NCI-H69 (cell line): ENCODE measurements at regions not wholly inside any gene's neighbourhood (a gene's known extent, or its start where the extent isn't known, plus 50 kb on each side); places are given as distances from the start of the nearest gene placed in this dataset.
"Not testable (repeated sequence)": the region's sequence is repeated elsewhere in the genome, so short reads cannot be mapped to it uniquely, and the experiment has no call there.

Experiments used
- DNase-seq: peaks from one replicate; lab custom pipeline; 2025; lab: John Stamatoyannopoulos, UW

- DNase-seq = peak; percentile 75
Measured at GRCh38 chr11:91158297-91158696, 935.4 kb upstream of the CHORDC1 start.

GRCh38 chr11:91156041-91156440 lies 933.2 kb upstream of the CHORDC1 start:
- DNase-seq = no peak

GRCh38 chr11:91147885-91148284 lies 925.0 kb upstream of the CHORDC1 start:
- DNase-seq = no peak

DNA sequence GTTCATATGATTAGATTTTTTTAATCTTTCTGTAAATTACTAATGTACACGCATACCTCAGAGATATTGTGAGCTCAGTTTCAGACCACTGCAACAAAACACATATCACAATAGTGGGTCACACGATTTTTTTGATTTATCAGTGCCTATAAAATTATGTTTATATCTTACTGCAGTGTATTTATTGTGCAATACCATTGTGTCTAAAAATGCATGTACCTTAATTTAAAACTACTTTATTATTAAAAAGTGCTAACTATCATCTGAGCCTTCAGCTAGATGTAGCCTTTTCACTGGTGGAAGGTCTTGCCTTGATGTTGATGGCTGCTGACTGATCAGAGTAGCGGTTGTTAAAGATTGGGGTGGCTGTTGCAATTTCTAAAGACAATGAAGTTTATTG lies 918.8 kb upstream of the CHORDC1 start:
- DNase-seq = no peak

GRCh38 chr11:91136631-91137030 lies 913.8 kb upstream of the CHORDC1 start:
- no peak for DNase-seq

GRCh38 chr11:91133361-91133760 lies 910.5 kb upstream of the CHORDC1 start:
- DNase-seq = no peak

DNA sequence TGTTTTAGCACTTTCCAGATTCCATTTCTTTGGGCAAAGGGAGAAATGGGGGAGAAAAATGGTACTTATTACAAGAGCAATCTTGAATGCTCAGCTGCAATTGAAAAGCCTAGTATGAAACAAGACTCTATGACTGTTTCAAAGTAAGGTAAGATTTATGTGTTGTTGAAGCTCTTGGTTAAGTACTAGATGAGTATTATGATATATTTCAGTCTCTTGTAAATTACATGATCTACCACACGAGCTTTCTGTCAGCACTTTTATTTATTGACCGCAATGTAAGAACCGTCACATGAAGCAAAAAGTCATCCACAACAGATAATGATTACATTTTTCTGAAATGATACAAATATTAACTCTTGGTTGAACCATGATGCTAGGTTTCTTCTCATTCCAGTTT lies 906.7 kb upstream of the CHORDC1 start:
- no peak for DNase-seq

GRCh38 chr11:91124363-91124762 lies 901.5 kb upstream of the CHORDC1 start:
- peak; percentile 7 for DNase-seq

DNA sequence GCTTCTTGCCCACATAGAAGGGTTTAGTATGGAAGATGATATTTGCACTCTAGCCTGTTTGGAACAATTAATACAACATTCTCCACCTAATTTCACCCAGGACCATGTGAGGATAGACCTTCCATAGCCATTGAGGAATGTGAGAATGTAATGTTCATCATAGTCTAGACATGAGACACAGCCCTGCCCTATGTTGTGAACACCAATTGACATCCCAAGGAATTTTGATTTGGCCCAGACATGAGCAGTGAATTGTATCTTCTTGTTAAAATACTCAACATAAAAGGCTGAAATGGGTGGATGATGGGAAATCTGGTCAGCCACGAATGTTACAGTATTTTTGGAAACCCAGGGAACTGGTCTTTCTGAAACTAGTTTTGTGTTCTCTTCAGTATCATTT lies 892.3 kb upstream of the CHORDC1 start:
- DNase-seq = no peak

- no peak for DNase-seq
Measured at GRCh38 chr11:91104237-91104636, 881.4 kb upstream of the CHORDC1 start.

DNA sequence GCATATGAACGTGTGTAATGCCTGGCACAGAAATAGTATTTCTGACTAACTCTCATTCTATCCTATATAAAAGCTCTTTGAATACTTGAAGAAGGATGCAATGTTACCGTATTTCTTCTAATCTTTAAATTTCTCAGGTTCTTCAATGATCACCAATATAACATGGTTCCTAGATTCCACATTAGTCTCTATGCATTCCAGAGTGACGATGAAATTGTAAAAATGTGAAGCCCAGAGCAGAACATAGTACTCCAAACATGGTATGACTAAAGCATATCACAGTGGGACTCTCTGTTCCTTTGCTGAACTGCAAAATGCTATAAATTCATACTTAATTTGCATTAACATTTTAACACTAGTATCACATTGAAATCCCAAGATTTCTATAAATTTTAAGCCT lies 877.6 kb upstream of the CHORDC1 start:
- no peak for DNase-seq

DNA sequence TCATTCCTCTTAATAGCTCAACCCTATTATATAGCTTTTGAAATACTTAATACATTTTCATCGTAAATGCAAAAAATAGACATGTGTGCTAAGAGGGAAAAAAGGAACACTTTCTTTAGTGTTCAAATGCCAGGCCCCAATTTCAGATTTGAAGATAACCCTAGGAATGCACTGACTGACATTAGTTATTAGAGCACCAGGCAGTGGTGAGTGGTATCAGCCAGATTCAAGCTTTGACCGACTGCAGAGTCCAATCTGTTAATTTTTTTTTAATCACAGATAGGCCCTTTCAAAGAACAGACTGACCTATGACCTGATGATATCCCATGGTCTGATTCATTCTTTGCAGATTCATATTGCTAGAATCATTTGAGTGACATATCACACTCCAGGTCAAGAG lies 874.2 kb upstream of the CHORDC1 start:
- no peak for DNase-seq

GRCh38 chr11:91093141-91093540 lies 870.3 kb upstream of the CHORDC1 start:
- no peak for DNase-seq

DNA sequence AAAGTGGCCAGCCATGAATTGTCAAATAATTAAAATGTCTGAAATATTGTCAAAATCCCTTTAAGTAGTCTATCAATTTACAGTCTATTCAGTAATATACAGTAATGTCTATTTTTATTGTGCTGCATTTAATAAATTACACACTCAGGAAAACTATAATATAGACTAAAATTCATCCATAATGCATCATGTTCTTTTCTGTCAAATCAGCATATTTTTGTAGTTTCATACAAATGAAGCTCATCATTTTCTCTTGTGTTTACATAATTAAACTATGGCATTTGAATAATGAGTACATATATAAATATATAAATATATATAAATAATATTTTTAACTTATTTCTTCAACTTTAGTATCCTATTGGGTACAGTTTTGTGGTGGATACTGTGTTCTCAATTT lies 868.7 kb upstream of the CHORDC1 start:
- DNase-seq = no peak

DNA sequence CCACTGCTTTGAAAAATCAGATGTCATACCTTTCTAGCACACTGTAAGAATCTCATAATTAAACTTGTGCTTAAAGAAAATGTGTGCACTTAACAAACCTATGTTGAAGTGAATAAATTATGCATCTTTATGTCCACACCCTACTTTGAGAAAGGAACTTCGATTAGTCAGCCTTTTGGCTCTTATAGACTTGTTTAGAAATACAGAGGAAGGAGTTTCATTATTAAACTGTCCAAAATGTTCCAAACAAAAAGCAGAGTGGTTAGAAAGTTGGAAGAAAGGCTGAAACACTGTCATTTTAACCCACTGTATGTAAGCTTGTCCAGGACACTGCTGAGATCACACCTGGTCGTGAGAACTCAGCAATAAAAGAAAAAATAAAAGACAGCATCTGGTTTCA lies 863.2 kb upstream of the CHORDC1 start:
- DNase-seq = no peak

DNA sequence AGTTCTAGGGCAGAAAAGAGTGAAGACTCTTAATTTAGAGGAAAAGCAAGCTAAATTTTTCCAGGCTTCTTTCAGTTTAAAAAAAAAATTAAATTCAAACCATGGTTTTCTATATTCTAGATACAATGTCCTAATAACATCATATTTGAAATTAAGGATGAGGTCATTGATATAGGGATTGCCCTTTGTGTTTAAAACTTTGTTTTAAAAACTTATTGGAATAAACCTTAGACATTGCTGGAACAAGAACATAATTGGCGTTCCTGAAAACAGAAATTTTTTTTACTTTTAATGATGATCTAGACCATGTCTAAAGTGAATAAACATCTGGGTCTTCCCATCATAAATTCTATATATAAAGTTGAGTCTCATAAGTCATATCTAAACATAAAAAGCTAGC lies 859.4 kb upstream of the CHORDC1 start:
- DNase-seq = no peak

- DNase-seq = peak; percentile 79
Measured at GRCh38 chr11:91081440-91082043, 858.7 kb upstream of the CHORDC1 start.

DNA sequence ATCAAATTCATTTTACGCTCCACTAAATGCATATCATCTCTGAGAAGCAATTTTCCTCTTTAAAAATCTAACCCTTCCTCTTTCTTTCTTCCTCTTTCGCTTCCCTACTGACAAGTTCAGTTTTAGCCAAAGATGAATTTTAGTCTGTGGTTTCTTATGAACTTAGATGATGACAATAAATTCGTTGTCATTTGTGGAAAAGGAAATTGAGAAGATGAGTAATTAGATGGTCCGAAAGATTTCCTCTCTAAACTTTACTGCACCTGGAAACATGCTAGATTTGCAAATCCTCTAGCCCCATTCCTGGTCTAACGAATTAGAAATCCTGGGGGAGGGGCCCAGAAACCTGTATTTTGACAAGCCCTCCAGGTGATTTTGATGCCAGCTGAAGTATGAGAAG lies 855.4 kb upstream of the CHORDC1 start:
- no peak for DNase-seq

GRCh38 chr11:91075032-91075695 lies 852.3 kb upstream of the CHORDC1 start:
- DNase-seq = no peak

DNA sequence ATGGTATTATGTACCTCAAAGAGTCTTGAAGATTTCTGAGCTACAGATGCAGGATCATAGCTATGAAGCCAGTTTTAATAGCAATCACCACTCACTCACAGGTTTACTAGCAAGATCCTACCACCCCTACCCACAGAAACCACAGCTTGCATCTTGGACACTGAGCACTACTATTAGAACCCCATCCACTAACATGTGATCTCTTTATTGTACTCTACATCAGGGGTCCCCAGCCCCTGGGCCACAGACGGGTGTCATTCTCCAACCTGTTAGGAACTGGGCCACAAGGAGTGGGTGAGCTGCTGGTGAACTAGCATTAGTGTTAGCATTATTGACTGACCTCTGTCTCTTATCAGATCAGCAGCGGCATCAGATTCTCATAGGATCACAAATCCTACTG lies 844.8 kb upstream of the CHORDC1 start:
- DNase-seq = peak; percentile 37

- DNase-seq = peak; percentile 92
Measured at GRCh38 chr11:91066456-91067047, 843.7 kb upstream of the CHORDC1 start.

DNA sequence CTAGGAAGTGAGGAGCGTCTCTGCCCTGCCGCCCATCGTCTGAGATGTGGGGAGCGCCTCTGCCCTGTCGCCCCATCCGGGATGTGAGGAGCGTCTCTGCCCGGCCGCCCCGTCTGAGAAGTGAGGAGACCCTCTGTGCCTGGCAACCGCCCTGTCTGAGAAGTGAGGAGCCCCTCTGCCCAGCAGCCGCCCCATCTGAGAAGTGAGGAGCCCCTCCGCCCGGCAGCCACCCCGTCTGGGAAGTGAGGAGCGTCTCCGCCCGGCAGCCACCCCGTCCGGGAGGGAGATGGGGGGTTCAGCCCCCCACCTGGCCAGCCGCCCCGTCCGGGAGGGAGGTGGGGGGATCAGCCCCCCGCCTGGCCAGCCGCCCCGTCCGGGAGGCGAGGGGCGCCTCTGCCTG lies 840.5 kb upstream of the CHORDC1 start:
- DNase-seq = not testable (repeated sequence)

DNA sequence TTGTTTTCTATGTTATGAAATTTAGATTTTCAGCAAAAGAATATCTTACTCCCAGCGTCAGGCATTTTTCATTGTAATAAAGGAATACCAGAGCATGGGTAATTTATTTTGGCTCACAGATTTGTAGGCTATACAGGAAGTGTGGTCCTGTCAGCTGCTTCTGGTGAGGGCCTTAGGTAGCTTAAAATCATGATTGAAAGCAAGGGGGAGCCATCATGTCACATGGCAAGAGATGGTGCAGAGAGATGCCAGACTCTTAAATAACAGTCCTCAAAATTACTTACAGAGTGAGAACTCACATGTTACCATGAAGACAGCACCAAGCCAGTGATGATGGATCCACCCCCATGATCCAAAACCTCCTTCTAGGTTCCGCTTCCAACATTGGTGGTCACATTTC lies 825.0 kb upstream of the CHORDC1 start:
- DNase-seq = peak; percentile 27

DNA sequence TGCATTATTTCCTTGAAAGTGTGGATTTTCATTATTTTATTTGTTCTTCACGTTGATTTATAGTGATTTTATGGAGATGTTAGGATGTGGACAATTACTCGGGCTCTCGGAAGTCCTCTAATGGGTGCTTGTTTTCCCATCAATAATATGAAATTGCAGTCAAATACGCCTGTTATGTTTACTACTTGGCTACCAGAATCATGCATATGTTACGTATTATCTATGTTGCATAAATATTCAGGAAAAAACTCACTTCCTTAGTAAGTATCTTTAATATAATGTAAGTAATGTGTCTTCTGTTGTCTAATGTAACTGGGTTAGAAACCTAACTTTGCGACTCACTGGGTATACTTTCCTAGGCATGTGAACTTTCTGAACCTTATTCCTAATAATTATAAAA lies 823.4 kb upstream of the CHORDC1 start:
- DNase-seq = no peak
